Stimulated activated CD8-positive, alpha-beta memory T cell treated with anti-CD3 and anti-CD28 coated beads, Interleukin-15, amount 100 ng/mL, for 48 hours (primary cell): ENCODE measurements at regions not wholly inside any gene's neighbourhood (a gene's known extent, or its start where the extent isn't known, plus 50 kb on each side); places are given as distances from the start of the nearest gene placed in this dataset.
A peak's percentile ranks its signal among the peaks of the same experiment; 100 is the strongest.

Experiments used
- DNase-seq, 2 donors: peaks; one replicate each; pipeline ENCODE4 v3.0.0-alpha.2; 2020; ENCODE audit warnings: low read depth in 2 of 2

GRCh38 chr2:64283641-64284361, 139.6 kb upstream of the PELI1 start:
- no peak for DNase-seq

- DNase-seq = no peak
Measured at GRCh38 chr2:64284751-64285150, 140.5 kb upstream of the PELI1 start.

DNA sequence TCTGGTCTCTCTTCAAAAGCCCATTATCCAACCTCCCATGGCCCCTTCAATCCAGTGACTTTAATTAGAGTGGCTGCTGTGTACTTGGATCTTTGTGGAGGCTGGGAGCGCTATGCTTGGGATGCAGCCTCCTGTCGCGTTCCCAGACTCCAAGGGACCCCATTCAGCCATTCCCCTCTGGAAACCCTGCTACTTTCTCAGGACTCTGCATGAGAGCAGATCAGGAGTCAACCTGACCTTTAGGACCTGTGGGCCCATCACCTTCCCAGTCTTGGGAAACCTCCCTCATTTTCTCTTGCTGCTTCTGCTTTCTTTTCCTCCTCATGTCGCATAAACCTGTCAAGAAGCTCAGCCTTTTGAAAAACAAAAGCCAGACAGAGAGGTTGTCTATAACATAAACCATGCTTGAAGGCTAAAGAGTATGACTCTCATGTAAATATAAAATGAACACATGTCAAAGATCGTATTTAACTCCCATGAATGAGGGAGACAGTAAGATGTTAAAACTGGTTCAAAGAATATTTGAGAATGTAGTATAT, 143.1 kb upstream of the PELI1 start:
- no peak for DNase-seq

GRCh38 chr2:64288321-64289193, 144.3 kb upstream of the PELI1 start:
- no peak for DNase-seq

- DNase-seq = no peak
Measured at GRCh38 chr2:64289251-64289650, 145.0 kb upstream of the PELI1 start.

DNA sequence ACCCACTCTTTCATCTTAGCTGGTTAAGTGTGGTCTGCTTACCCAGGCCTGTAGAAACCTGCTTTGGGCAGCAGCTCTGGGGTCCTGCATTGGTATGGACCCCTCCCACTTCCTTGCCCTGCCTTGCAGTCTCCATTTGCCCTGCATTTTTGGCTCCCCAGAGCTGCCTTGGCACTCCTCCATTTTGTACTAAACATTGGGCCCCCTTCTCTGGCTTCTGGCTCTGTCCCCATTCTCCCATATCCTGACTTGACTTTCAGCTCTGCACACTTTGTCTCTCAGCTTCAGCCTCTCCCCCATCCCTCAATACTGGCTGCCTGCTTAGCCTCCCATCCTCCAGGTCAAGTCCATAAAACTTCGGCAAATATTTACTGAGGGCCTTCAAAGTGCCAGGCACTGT, 145.5 kb upstream of the PELI1 start:
- no peak for DNase-seq

GRCh38 chr2:64291181-64291580, 147.0 kb upstream of the PELI1 start:
- DNase-seq = no peak

DNA sequence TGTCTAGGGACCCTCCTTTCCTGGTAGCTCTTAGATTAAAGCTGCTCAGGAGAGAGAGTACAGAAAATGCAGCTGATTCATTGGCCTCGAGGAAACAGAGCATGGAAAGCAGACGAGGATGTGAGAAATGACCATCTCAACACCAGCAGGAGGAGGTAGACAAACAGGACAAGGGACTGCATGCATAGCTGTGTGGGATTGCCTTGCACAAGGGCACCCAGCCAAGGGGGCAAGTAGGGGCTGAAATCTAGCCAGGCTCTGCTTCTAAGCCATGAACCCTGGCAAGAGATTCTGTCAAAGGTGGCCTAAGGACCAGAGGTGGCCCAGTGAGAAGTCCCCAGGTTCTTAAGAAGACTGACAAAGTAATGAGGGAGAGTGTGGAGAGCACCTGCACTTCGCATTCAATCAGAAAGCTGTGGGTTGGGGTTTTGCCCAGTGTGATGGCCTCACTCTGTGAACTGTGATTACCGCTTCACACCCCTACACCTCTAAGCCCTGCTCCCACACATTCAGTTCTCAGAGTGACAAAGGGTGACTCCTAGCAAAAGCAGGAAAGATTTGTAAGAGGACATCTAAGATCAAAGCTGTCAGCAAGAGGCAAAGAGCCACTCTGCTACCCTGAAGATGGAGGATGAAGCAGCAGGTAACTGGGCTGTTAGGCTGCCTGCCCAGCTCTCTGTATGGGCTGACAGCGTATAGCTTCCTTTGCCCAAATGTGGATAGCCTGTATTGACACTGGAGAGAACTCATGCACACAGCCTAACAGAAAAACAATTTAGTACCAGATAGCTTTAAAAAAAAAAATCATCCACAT, 151.3 kb upstream of the PELI1 start:
- DNase-seq = peak; percentile 45 to 56

DNA sequence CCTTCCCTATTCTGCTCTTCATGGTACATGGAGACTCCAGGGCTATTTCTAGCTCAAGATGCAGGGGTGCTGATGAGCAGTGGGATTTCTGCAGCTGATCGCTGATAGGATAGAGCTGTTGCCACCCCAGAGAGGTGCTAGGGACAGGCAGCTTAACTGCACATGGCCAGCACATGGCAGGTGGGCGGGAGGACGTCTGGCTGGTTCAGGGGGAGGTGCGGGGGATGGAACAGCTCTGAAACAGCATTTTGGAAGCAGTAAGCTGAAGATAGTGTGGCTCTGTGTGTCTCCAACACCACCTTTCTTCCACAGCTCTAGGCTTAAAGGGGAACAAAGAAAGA, 151.9 kb upstream of the PELI1 start:
- no peak for DNase-seq

DNA sequence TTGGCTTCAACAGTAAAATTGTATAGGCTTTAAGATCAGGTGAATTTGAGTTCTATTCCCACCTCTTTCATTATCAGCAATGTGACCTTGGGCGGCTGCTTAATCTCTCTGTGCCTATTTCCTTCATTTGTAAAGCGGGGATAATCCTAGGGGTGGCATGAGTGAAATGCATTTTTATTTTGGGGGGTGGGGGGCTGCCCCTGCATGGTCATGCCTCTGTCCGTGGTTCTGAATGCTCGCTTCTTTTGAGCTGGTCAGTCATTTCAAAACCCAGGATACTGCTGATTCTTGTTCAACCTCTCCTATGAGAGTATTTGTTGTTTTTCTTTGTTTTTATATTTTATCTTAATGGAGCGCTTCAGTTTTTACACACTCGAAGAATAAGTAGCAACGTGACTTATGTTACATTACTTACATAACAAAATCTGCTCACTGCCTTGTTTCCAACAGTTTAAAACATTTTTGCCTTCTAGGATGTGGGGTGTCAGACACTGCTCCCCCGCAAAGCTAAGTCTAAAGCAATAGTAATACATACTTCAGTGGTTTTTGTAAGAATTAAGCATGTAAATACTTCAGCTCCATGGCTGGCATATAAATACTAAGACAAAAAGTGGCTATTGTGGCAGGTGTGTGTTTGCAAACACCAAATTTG, 152.6 kb upstream of the PELI1 start:
- DNase-seq = no peak

DNA sequence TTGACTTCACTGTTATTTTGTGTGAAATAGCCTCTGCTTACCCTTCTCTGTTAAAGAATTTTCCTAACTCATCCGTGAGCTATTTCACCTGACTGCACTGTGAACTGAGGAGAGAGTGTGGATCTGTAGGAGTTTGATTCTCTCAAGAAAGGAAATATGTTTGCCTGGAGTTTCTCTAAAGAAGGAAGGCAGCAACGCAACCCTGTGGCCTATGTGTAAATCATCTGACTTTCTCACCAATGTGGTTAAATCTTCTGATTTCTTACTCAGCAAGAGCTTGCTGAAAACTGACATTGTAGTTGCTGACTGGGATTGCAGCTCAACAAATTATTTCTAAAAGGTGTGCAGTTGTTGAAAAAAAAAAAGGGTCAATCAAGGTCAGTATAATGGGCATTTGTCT, 153.9 kb upstream of the PELI1 start:
- no peak for DNase-seq

DNA sequence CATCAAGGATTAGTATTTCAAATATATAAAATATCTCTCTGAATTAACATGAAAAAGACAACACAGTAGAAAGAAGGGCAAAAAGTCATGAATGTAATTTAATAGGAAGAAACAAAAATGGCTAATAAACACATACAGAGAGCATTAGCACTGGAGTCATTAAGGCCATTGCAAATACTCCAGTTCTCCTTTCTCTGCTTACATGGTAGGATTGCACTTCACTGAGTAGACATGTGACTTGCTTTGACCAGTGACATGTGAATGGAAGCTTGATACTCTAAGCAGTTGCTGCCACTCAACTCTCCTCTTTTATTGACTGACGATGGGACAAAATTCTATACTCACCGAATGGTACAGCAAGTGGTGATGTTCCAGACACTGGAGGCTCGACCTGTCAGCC, 153.9 kb upstream of the LGALSL start:
- no peak for DNase-seq

DNA sequence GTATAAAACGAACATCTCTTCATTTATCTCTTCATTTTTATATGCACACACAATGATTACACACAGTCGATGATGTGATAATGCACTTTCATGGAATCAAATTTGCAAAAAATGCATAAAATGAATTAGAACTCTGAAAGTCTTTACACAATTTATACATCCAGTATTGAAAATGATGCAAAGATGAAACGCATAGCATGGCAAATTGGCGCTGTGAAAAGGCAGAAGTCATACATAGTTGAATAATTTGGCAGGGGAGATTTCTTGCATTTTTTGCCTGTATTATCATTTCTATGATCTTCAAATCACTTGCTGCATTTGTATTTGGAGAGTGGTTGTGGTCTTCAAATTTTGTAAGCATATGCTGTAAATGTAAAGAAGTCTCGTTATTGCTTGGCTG, 150.7 kb upstream of the LGALSL start:
- no peak for DNase-seq

- DNase-seq = no peak
Measured at GRCh38 chr2:64307421-64307820, 146.5 kb upstream of the LGALSL start.

DNA sequence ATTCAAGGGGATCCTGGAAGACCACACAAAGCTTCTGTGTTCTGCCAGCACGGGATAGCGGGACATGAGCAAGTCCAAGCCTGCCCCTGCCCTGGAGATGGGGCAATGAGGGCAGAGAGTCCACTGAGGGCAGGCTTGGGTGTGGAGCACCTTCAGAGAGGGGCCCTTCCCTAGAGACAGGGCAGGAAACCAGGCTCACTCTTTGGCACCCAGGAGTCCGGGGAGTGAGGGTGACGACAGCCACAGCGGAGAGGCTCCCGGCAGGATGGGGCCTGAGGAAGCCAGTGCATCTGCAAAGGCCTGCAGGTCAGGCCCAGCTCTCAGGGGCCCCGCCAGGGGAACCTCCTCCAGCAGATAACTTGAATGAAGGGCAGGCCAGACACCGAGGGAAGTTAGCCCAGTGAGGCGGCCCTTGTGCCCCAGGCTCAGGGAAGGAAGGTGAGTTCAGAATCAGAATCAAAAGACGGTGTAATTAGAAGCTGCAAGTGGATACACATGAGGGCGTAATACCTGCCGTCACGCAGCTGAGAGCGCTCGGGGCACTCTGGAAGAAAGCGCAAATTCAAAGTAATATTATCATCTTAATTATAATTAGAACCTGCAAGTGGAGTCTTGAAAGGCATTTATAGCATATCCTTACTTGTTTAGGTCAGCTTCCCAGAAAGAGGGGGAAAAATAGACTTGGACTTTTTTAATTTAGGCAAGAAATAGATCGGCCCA, 142.6 kb upstream of the LGALSL start:
- DNase-seq = no peak

DNA sequence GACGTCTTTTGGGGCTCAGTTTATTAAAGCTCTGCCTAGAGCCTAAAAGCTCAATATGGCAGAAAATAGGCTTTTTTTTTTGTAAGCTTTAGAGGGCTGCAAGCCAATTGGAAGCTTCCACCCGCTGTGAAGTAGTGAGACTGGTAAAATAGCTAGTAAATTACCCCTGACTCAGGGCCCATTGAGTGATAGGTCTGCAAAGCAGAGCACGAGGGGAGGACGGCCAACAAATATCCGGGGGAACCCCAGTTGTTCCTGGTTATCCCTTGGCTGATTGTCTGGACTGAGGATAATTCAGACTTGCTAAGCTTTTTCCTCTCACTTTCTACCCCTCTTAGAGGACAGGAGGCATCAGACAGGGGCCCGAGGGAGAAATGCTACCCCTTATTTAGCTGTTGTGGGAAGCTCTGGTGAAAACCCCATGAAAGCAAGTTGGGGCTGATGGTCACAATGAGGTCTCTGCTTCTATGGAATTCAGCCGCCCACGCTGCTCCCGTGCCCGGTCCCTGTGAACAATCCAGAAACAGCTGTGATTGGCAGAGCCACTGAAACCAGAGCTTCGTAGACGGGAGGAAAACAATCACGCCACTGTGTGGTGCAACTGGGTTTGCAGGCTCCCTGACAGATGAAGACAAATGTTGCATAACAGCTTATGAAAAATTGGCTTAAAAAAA, 141.9 kb upstream of the LGALSL start:
- no peak for DNase-seq

GRCh38 chr2:64312622-64313397, 141.2 kb upstream of the LGALSL start:
- DNase-seq = no peak

GRCh38 chr2:64313398-64313723, 140.6 kb upstream of the LGALSL start:
- DNase-seq = no peak

DNA sequence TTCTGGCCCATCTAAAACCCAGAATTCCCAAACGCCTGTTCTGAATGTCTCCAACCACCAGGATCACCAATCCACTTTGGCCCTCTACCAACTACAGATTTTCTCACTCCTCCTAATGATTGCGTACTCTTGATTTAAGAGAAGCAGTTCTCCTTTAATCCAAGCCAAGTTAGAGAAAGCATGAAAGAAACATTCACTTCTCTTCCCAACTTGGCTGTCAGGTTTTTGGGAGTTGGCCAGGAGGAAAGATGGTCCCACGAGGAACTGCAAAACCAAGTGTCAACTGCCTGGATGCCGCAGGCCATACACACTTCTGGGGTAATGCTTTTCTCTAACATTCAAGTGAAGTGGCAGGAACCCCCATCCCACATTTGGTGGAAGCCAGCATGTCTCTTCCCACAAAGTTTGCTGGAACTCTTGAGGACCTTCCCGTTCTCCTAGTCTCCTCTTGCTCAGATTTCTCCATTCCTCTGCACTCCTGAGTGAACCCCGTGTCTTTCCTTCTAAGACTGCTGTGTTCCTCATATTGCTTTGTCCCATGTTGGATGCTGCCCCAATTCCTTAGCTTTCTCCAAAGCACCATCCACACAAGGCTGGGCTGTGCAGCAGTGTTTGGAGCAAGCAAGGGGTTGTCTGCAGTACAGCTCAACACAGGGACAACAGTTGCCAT, 138.5 kb upstream of the LGALSL start:
- no peak for DNase-seq
